AG09319 (cell line): ENCODE measurements at regions not wholly inside any gene's neighbourhood (a gene's known extent, or its start where the extent isn't known, plus 50 kb on each side); places are given as distances from the start of the nearest gene placed in this dataset.

Experiments used
- DNase-seq: peaks from one replicate; pipeline ENCODE4 v3.0.0-alpha.2; 2010; ENCODE audit warnings: low read depth; ENCODE audit errors: extremely low read depth
- CTCF ChIP-seq: IDR thresholded peaks from 2 replicates; pipeline ENCODE4 v1.5.1; 2011; ENCODE audit warnings: low read depth, mild to moderate bottlenecking, inconsistent platforms, low read length, moderate library complexity

DNA sequence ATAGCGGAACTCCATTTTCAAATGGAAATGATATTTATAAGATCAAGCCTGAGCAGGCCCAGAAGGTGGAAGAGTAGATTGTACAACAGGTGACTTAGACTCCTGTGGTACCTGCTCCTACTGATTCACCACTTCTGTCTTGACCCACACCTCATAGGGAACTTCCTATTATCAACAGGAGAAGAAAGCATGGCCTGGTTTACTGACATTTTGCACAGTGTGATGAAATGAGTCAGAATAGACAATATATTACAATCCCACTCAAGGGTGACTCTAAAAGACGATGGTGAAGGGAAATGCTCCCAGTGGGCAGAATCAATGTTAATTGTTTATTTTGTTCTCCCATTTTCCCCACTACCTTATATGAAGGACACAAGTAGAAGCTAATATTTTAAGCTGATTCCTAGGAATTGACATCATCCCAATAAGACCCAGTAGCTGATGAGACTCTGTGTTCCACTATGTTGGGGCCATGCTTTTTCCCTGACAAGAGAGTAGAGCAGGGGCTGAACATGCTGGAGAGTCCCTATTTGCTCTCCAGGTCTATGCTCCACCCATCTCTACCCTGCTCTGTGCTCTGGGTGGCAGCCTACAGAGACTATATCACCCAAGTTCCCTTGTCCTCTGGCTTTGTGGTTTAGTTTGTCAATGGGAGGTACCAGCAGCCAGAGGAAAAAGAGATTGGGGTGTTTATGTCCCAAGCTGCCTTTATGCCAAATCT lies 163.4 kb upstream of the FSTL4 start:
- no peak for TF ChIP-seq CTCF
- no peak for DNase-seq

DNA sequence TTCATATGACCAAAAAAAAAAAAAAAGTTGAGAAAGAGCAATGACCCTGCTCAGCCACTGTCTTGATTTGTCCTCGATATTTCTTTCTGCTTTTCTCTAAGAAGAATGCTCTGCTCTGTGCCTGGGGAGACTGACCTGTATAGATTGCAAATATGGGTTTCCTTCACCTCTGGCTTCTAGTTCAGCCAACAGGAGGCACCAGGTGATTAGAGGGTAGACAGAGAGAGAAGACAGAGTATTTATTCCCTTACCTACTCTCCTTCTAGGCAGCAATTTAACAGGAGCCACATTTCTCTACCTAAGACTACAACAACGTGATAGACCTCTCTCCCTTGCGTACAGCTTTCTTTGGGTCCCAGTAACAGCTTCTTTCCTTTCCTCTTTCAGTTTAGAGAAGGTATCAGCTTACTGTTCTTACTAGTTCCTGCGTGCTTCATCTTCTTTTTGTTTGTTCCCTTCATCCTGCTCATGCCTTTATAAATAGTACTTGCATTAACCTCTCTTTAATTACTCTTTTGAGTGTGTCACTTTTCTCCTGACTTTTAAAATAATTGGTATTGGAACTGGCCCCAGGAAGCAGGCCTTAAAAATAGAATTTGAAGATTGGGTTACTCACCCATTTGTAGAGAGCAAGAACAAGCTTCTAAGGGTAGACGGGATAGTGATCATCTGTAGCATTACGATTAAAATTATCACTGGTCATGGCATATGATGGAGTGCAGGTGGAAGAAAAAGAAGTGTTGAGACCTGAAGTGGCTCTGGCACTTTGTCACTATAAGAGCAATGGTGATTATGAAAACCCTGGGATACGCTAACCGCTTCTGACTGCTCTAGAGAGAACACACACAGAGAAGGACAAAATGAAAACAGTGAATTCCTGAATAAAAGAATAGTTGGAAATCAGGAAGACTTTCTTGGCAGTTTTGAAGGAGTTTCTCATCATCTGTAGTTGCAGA lies 161.2 kb upstream of the FSTL4 start:
- TF ChIP-seq CTCF, result no peak
- DNase-seq, result no peak

DNA sequence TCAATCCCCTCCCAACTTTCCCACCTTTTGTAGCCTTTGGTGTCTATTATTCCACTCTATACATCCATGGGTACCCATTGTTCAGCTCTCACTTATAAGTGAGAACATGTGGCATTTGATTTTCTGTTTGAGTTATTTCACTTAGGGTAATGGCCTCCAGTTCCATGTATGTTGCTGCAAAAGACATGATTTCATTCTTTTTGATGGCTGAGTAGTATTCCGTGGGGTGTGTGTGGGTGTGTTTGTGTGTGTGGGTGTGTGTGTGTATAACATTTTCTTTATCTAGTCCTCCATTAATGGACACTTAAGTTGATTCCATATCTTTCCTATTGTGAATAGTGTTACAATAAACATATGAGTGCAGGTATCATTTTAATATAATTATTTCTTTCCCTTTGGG lies 157.5 kb upstream of the FSTL4 start:
- DNase-seq, result no peak
- TF ChIP-seq CTCF, result no peak

- no peak for TF ChIP-seq CTCF
- DNase-seq, result no peak
These were observed 151.4 kb upstream of the FSTL4 start for GRCh38 chr5:133763744-133764143.

- no peak for DNase-seq
- no peak for TF ChIP-seq CTCF
These were observed 149.3 kb upstream of the FSTL4 start for GRCh38 chr5:133761632-133762031.

- DNase-seq, result no peak
- TF ChIP-seq CTCF, result no peak
These were observed 148.2 kb upstream of the FSTL4 start for GRCh38 chr5:133760532-133760931.

DNA sequence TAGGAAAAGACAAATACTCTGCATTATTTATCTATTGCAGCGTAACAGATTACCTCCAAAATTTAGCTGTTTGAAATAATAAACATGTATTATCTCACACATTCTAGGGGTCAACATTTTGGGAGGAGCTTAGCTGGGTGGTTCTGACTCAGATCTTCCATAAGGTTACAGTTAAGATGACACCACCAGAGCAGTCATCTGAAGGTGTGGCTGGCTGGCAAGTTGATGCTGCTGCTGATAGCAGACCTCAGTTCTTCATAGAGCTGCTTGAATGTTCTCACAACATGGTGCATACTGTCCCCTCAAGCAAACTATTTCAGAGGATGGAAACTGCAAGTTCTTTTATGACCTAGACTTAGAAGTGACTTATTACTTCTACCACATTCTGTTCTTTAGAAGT lies 146.3 kb upstream of the FSTL4 start:
- DNase-seq, result no peak
- no peak for TF ChIP-seq CTCF
